SK-N-SH (cell line): ENCODE measurements at regions not wholly inside any gene's neighbourhood (a gene's known extent, or its start where the extent isn't known, plus 50 kb on each side); places are given as distances from the start of the nearest gene placed in this dataset.
A peak's percentile ranks its signal among the peaks of the same experiment; 100 is the strongest.
"Not testable (repeated sequence)": the region's sequence is repeated elsewhere in the genome, so short reads cannot be mapped to it uniquely, and the experiment has no call there.

ENCODE experiments used
- CTCF ChIA-PET: fragments of 300-600, 350-600 bp; formaldehyde crosslinking; extraction: SDS; loops from one replicate; lab custom pipeline; 2021; lab: Yijun Ruan, JAX
- POLR2A ChIA-PET: fragments of 350-600 bp; sonication (Branson Sonifier 250); formaldehyde crosslinking; extraction: SDS; loops from one replicate; lab custom pipeline; 2020; ENCODE audit warnings: antibody characterized with exemption, inconsistent platforms; lab: Yijun Ruan, JAX
- DNase-seq: peaks from one replicate; pipeline ENCODE4 v3.0.0; 2012
- H2AFZ ChIP-seq: fragments of 200-600 bp; sonication (generic); 2 replicates; pipeline ENCODE4 v1.8.1; 2016; ENCODE audit warnings: antibody characterized with exemption, mild to moderate bottlenecking, low read depth
- H3F3A ChIP-seq: fragments of 200-600 bp; sonication (generic); replicated peaks from 2 replicates; pipeline ENCODE3; 2016; ENCODE audit warnings: antibody characterized with exemption, mild to moderate bottlenecking; ENCODE audit not compliant: insufficient read depth
- H3K27ac ChIP-seq, 2 experiments: fragments of 200-500 bp in 1 of 2; fragments of 200-600 bp in 1 of 2; sonication (Bioruptor generic) in 1 of 2; sonication (generic), shearing (Covaris generic) in 1 of 2; 2 replicates each; pipeline versions ENCODE4 v1.5.1 to v1.6.1; 2014 to 2016; ENCODE audit warnings: low read depth in 2 of 2, inconsistent platforms in 1 of 2, low read length in 1 of 2, mild to moderate bottlenecking in 1 of 2, mixed read lengths in 1 of 2
- H3K27me3 ChIP-seq: fragments of 200-600 bp; sonication (generic), shearing (Covaris generic); 2 replicates; pipeline ENCODE4 v1.6.1; 2016; ENCODE audit warnings: mixed run types; ENCODE audit not compliant: insufficient read depth
- H3K36me3 ChIP-seq, 2 experiments: fragments of 200-500 bp in 1 of 2; fragments of 200-600 bp in 1 of 2; sonication (Bioruptor generic) in 1 of 2; sonication (generic) in 1 of 2; replicated peaks in 1 of 2; 2 replicates each; pipeline versions ENCODE3 to v1.5.1; 2014 to 2016; ENCODE audit warnings: low read length in 1 of 2, mild to moderate bottlenecking in 1 of 2; ENCODE audit not compliant: insufficient read depth in 2 of 2, control insufficient read depth in 1 of 2
- H3K4me1 ChIP-seq, 2 experiments: fragments of 200-500 bp in 1 of 2; fragments of 200-600 bp in 1 of 2; sonication (Bioruptor generic) in 1 of 2; sonication (generic), shearing (Covaris generic) in 1 of 2; 2 replicates each; pipeline versions ENCODE4 v1.5.1 to v1.6.1; 2014 to 2016; ENCODE audit warnings: low read depth in 1 of 2, low read length in 1 of 2, mixed run types in 1 of 2; ENCODE audit not compliant: insufficient read depth in 2 of 2, control insufficient read depth in 1 of 2
- H3K4me2 ChIP-seq: fragments of 200-600 bp; sonication (generic), shearing (Covaris generic); 2 replicates; pipeline ENCODE4 v1.6.1; 2017; ENCODE audit warnings: mixed run types
- H3K4me3 ChIP-seq, 2 experiments: fragments of 200-500 bp in 1 of 2; fragments of 200-600 bp in 1 of 2; sonication (Bioruptor generic) in 1 of 2; sonication (generic), shearing (Covaris generic) in 1 of 2; 2 replicates each; pipeline versions ENCODE4 v1.5.1 to v1.8.1; 2014 to 2016; ENCODE audit warnings: low read depth in 2 of 2, inconsistent platforms in 1 of 2, low read length in 1 of 2, mild to moderate bottlenecking in 1 of 2, mixed read lengths in 1 of 2, moderate library complexity in 1 of 2
- H3K79me2 ChIP-seq: fragments of 200-600 bp; sonication (generic); 2 replicates; pipeline ENCODE4 v1.8.1; 2017; ENCODE audit warnings: mild to moderate bottlenecking; ENCODE audit not compliant: insufficient read depth
- H3K9ac ChIP-seq: fragments of 200-600 bp; sonication (generic); 2 replicates; pipeline ENCODE4 v1.6.1; 2017; ENCODE audit warnings: mixed run types
- H3K9me2 ChIP-seq: fragments of 200-600 bp; sonication (generic); 2 replicates; pipeline ENCODE4 v1.6.1; 2017; ENCODE audit warnings: mixed run types
- H3K9me3 ChIP-seq: fragments of 200-600 bp; sonication (generic); 2 replicates; pipeline ENCODE4 v1.6.1; 2017; ENCODE audit warnings: mixed run types, mild to moderate bottlenecking, moderate library complexity
- H4K20me1 ChIP-seq: fragments of 200-600 bp; sonication (generic); 2 replicates; pipeline ENCODE4 v1.6.1; 2017; ENCODE audit warnings: mild to moderate bottlenecking, mixed run types; ENCODE audit not compliant: insufficient read depth
- ELF1 ChIP-seq: IDR thresholded peaks from 2 replicates; pipeline ENCODE4 v1.4.0; 2012
- EP300 ChIP-seq, 2 experiments: IDR thresholded peaks; 2 replicates each; pipeline versions ENCODE4 v1.4.0 to v1.6.1; 2012; ENCODE audit warnings: borderline replicate concordance in 1 of 2, low read depth in 1 of 2, low read length in 1 of 2
- EZH2phosphoT487 ChIP-seq: fragments of 200-600 bp; sonication (generic); IDR thresholded peaks from 2 replicates; pipeline ENCODE4 v1.6.1; 2017; ENCODE audit warnings: low read depth, mixed run types, mild to moderate bottlenecking, antibody characterized with exemption, moderate library complexity, borderline replicate concordance
- FOXJ3 ChIP-seq: sonication (generic); formaldehyde crosslinking; IDR thresholded peaks from 2 replicates; pipeline ENCODE4 v1.5.1; 2020; ENCODE audit warnings: mild to moderate bottlenecking, missing genetic modification reagents
- FOXM1 ChIP-seq: IDR thresholded peaks from 2 replicates; pipeline ENCODE4 v1.4.0; 2012; ENCODE audit warnings: low read depth, mild to moderate bottlenecking
- GABPA ChIP-seq: IDR thresholded peaks from 2 replicates; pipeline ENCODE4 v1.4.0; 2012; ENCODE audit warnings: low read depth, mild to moderate bottlenecking
- NRF1 ChIP-seq: IDR thresholded peaks from 2 replicates; pipeline ENCODE4 v1.6.1; 2012; ENCODE audit warnings: low read depth, mild to moderate bottlenecking, low read length
- POLR2AphosphoS5 ChIP-seq: IDR thresholded peaks from 2 replicates; pipeline ENCODE4 v1.6.1; 2012; ENCODE audit warnings: low read depth, low read length
- RXRA ChIP-seq: IDR thresholded peaks from 2 replicates; pipeline ENCODE4 v1.4.0; 2012; ENCODE audit warnings: low read depth, mild to moderate bottlenecking, borderline replicate concordance
- SIN3A ChIP-seq: IDR thresholded peaks from 2 replicates; pipeline ENCODE4 v1.6.1; 2012; ENCODE audit warnings: low read depth, mild to moderate bottlenecking, low read length, moderate library complexity, borderline replicate concordance
- TAF1 ChIP-seq: IDR thresholded peaks from 2 replicates; pipeline ENCODE4 v1.6.1; 2012; ENCODE audit warnings: low read depth, mild to moderate bottlenecking, low read length, moderate library complexity, borderline replicate concordance
- TEAD4 ChIP-seq: IDR thresholded peaks from 2 replicates; pipeline ENCODE4 v1.4.0; 2012; ENCODE audit warnings: mild to moderate bottlenecking, borderline replicate concordance; ENCODE audit not compliant: insufficient read depth
- YY1 ChIP-seq: IDR thresholded peaks from 2 replicates; pipeline ENCODE4 v1.4.0; 2012; ENCODE audit warnings: low read depth, mild to moderate bottlenecking
- WGBS: methylation state at CpG from one replicate; pipeline ENCODE4 v1.1.6; 2017; ENCODE audit warnings: low lambda C conversion rate; 5-methylcytosine and 5-hydroxymethylcytosine counted together
- TF ChIP-seq, protein P1 (sequence below): fragments of 150-350 bp; IDR thresholded peaks from 2 replicates; pipeline ENCODE4 v1.6.1; 2017; ENCODE audit warnings: antibody characterized with exemption, low read length, low read depth, borderline replicate concordance
- TF ChIP-seq, protein P2 (sequence below): IDR thresholded peaks from 2 replicates; pipeline ENCODE4 v1.4.0; 2012; ENCODE audit warnings: low read depth, borderline replicate concordance
- TF ChIP-seq, protein P3 (sequence below): IDR thresholded peaks from 2 replicates; pipeline ENCODE4 v1.4.0; 2012; ENCODE audit warnings: low read depth, borderline replicate concordance

DNA sequence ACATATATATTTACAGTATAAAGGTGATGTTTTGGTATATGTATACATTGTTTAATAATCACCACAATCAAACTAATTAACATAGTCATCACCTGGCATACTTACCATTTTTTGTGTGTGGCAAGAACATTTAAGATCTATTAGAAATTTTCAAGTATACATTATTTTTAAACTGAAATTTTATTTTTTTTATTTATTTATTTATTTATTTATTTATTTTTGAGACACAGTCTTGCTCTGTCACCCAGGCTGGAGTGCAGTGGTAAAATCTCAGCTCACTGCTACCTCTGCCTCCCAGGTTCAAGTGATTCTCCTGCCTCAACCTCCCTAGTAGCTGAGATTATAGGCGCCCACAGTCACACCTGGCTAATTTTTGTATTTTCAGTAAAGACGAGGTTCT, 210.5 kb downstream of the ICOS start:
- H3K9me2 ChIP-seq, H3F3A ChIP-seq, H3K36me3 ChIP-seq, POLR2A ChIA-PET, H2AFZ ChIP-seq, H3K9me3 ChIP-seq, H3K27ac ChIP-seq, H4K20me1 ChIP-seq, H3K79me2 ChIP-seq, H3K9ac ChIP-seq, H3K27me3 ChIP-seq, H3K4me3 ChIP-seq, DNase-seq, H3K4me2 ChIP-seq: not testable (repeated sequence)
- CTCF ChIA-PET, result interaction anchor here (0.9 kb wide), 1 partner anchor 113 kb away, joined by 3 read pairs; no protein-coding TSS in a partner anchor
- 72% methylated on average over 2 of the region's 2 CpGs for WGBS
- peaks cover 0 to 12% of the 10 kb centered on the region in 2 experiments; a peak in 1 of 4 replicates for H3K4me1 ChIP-seq

DNA sequence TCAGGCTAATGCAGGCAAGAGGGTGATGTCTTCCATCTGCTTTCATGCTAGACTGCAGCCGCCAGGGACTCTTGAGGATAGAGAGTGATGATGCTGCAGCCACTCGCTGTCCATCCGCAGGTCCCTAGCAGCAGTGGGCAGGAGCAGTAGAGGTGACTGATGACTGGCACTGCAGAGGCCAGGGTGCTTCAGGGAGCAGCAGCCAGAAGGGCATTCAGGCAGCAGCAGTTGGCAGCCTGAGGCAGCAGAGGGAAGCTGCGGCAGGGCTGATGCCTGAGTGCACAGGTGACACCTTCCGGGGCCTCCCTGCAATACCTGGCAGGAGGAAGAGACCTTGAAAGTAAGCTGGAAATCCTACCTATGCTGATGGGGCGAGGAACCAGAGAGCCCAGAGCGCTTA, 214.2 kb downstream of the ICOS start:
- H4K20me1 ChIP-seq, result no peaks in the 10 kb centered on the region
- peaks cover 0 to 23% of the 10 kb centered on the region in 2 experiments; a peak in 2 of 4 replicates for H3K4me1 ChIP-seq
- H3K4me3 ChIP-seq, result no peak overlapping the region
- ChIA-PET POLR2A (no interaction called here), CTCF (interaction anchor here (0.9 to 1.4 kb wide), 2 partner anchors 42 to 108 kb away, joined by 3 to 4 read pairs; no protein-coding TSS in a partner anchor)
- H3K9me3 ChIP-seq, result no peaks in the 10 kb centered on the region
- no peaks in the 10 kb centered on the region; the same call in 1 of the 2 replicates for H3K27me3 ChIP-seq
- no peaks in the 10 kb centered on the region for H3K79me2 ChIP-seq
- no peaks in the 10 kb centered on the region for H3K9me2 ChIP-seq
- 77% methylated on average over 4 of the region's 7 CpGs for WGBS
- no peaks in the 10 kb centered on the region for H3K36me3 ChIP-seq
- H2AFZ ChIP-seq, result no peak overlapping the region
- no peak overlapping the region for H3K27ac ChIP-seq
- no peak overlapping the region for H3K9ac ChIP-seq
- no peak for DNase-seq
- TF ChIP-seq YY1, result no peak
- no peak for TF ChIP-seq GABPA
- no peak for TF ChIP-seq ELF1
- TF ChIP-seq, protein P1, sequence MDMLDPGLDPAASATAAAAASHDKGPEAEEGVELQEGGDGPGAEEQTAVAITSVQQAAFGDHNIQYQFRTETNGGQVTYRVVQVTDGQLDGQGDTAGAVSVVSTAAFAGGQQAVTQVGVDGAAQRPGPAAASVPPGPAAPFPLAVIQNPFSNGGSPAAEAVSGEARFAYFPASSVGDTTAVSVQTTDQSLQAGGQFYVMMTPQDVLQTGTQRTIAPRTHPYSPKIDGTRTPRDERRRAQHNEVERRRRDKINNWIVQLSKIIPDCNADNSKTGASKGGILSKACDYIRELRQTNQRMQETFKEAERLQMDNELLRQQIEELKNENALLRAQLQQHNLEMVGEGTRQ, result no peak
- TF ChIP-seq EZH2phosphoT487, result no peak
- no peak for TF ChIP-seq SIN3A
- no peak for TF ChIP-seq FOXJ3 (CRISPR knock-in tag)
- TF ChIP-seq, protein P2, sequence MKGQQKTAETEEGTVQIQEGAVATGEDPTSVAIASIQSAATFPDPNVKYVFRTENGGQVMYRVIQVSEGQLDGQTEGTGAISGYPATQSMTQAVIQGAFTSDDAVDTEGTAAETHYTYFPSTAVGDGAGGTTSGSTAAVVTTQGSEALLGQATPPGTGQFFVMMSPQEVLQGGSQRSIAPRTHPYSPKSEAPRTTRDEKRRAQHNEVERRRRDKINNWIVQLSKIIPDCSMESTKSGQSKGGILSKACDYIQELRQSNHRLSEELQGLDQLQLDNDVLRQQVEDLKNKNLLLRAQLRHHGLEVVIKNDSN, result no peak
- H3F3A ChIP-seq, result no peaks in the 10 kb centered on the region
- no peak overlapping the region for H3K4me2 ChIP-seq

DNA sequence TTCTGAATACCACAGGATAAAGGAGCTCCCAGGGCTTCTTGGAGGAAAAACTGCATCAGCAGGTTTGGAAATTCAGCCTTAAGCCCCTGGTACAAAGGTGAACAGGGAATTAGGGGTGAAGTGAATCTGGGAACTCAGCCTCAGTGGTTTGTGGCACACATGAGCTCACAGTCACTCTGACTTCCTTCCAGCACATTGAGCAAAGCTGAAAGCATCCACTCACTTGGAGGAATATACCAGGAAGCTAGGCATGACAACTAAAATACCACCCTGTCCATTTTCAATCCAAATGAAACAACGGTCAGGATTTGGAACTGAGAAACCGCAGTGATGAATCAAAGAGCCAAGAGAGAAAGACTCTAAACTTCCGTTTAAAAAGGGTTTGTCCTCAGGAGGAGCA, 216.1 kb downstream of the ICOS start:
- H3K9ac ChIP-seq, result no peak overlapping the region
- H3K4me2 ChIP-seq, result no peak overlapping the region
- DNase-seq, result no peak
- H3K4me1 ChIP-seq, result peaks cover 0 to 23% of the 10 kb centered on the region in 2 experiments; a peak in 2 of 4 replicates
- no peaks in the 10 kb centered on the region for H3K9me3 ChIP-seq
- no peaks in the 10 kb centered on the region for H3F3A ChIP-seq
- no peaks in the 10 kb centered on the region for H4K20me1 ChIP-seq
- peak overlapping the region in 1 of 2 experiments; percentile 78; a peak in 2 of 4 replicates for H3K27ac ChIP-seq
- H3K27me3 ChIP-seq, result no peaks in the 10 kb centered on the region; the same call in 1 of the 2 replicates
- ChIA-PET POLR2A (interaction anchor here (1.2 kb wide), 1 partner anchor 43 kb away, joined by 3 read pairs; no protein-coding TSS in a partner anchor), CTCF (interaction anchor here (1.3 to 2.8 kb wide), 3 partner anchors 8 to 129 kb away, joined by 4 to 11 read pairs (median 6); no protein-coding TSS in a partner anchor)
- no peaks in the 10 kb centered on the region for H3K9me2 ChIP-seq
- no peaks in the 10 kb centered on the region for H3K79me2 ChIP-seq
- no peak overlapping the region for H2AFZ ChIP-seq
- 39% methylated on average over 3 of the region's 3 CpGs for WGBS
- H3K4me3 ChIP-seq, result no peak overlapping the region
- H3K36me3 ChIP-seq, result no peaks in the 10 kb centered on the region
- TF ChIP-seq RXRA (no peak), TEAD4 (no peak), POLR2AphosphoS5 (no peak), FOXM1 (no peak), ELF1 (no peak), EP300 (IDR thresholded peaks at IDR 0.05; ENCODE audit: borderline replicate concordance in 1 of 2, low read depth in 1 of 2, low read length in 1 of 2) (no peak), TAF1 (no peak), NRF1 (no peak)
- TF ChIP-seq, protein P3, sequence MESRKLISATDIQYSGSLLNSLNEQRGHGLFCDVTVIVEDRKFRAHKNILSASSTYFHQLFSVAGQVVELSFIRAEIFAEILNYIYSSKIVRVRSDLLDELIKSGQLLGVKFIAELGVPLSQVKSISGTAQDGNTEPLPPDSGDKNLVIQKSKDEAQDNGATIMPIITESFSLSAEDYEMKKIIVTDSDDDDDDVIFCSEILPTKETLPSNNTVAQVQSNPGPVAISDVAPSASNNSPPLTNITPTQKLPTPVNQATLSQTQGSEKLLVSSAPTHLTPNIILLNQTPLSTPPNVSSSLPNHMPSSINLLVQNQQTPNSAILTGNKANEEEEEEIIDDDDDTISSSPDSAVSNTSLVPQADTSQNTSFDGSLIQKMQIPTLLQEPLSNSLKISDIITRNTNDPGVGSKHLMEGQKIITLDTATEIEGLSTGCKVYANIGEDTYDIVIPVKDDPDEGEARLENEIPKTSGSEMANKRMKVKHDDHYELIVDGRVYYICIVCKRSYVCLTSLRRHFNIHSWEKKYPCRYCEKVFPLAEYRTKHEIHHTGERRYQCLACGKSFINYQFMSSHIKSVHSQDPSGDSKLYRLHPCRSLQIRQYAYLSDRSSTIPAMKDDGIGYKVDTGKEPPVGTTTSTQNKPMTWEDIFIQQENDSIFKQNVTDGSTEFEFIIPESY, result no peak
- TF ChIP-seq, protein P1, result no peak
